ENCODE measurements at regions not wholly inside any gene's neighbourhood (a gene's known extent, or its start where the extent isn't known, plus 50 kb on each side); places are given as distances from the start of the nearest gene placed in this dataset.

- DNase-seq, result no peak
These were observed 108.8 kb upstream of the GPR149 start for GRCh38 chr3:154538566-154539360.

GRCh38 chr3:154536751-154537150 lies 106.8 kb upstream of the GPR149 start:
- no peak for DNase-seq

- no peak for DNase-seq
These were observed 92.1 kb upstream of the GPR149 start for GRCh38 chr3:154522036-154522602.

GRCh38 chr3:154517404-154517803 lies 87.4 kb upstream of the GPR149 start:
- no peak for DNase-seq

GRCh38 chr3:154515921-154516320 lies 85.9 kb upstream of the GPR149 start:
- DNase-seq, result no peak

- DNase-seq, result no peak
These were observed 80.8 kb upstream of the GPR149 start for GRCh38 chr3:154510780-154511179.

- no peak for DNase-seq
These were observed 77.7 kb upstream of the GPR149 start for GRCh38 chr3:154507727-154508126.

GRCh38 chr3:154496978-154497377 lies 67.0 kb upstream of the GPR149 start:
- DNase-seq, result no peak

- DNase-seq, result no peak
These were observed 66.5 kb upstream of the GPR149 start for GRCh38 chr3:154496540-154496939.

GRCh38 chr3:154486949-154487348 lies 57.0 kb upstream of the GPR149 start:
- no peak for DNase-seq

- DNase-seq, result no peak
These were observed 52.5 kb upstream of the GPR149 start for GRCh38 chr3:154482507-154482906.

GRCh38 chr3:154480033-154480432 lies 50.0 kb upstream of the GPR149 start:
- DNase-seq, result no peak
